DND-41 (cell line): ENCODE measurements at regions not wholly inside any gene's neighbourhood (a gene's known extent, or its start where the extent isn't known, plus 50 kb on each side); places are given as distances from the start of the nearest gene placed in this dataset.
"Not testable (repeated sequence)": the region's sequence is repeated elsewhere in the genome, so short reads cannot be mapped to it uniquely, and the experiment has no call there.

Source experiments
- ATAC-seq: fragments of 200-7000 bp; cut with Tn5 transposase; 3 replicates; pipeline ENCODE4 v1.9.1; 2021; ENCODE audit warnings: low read depth; ENCODE audit not compliant: insufficient read depth
- DNase-seq: peaks from one replicate; pipeline ENCODE4 v3.0.0-alpha.2; 2020
- H2AFZ ChIP-seq: 2 replicates; pipeline ENCODE4 v1.6.0; 2012; ENCODE audit warnings: low read depth, low read length
- H3K27ac ChIP-seq: 2 replicates; pipeline ENCODE4 v1.5.1; 2012; ENCODE audit warnings: low read length, inconsistent platforms
- H3K27me3 ChIP-seq: fragments of 200-600 bp; sonication (generic); 2 replicates; pipeline ENCODE4 v1.6.0; 2012; ENCODE audit warnings: low read length, mild to moderate bottlenecking, inconsistent platforms; ENCODE audit not compliant: insufficient read depth, poor library complexity
- H3K36me3 ChIP-seq: 2 replicates; pipeline ENCODE4 v1.5.1; 2012; ENCODE audit warnings: low read length, inconsistent platforms; ENCODE audit not compliant: insufficient read depth
- H3K4me1 ChIP-seq: 2 replicates; pipeline ENCODE4 v1.5.1; 2012; ENCODE audit warnings: mild to moderate bottlenecking, low read length; ENCODE audit not compliant: insufficient read depth
- H3K4me2 ChIP-seq: 2 replicates; pipeline ENCODE4 v1.6.0; 2012; ENCODE audit warnings: mild to moderate bottlenecking, moderate library complexity, low read length, inconsistent platforms; ENCODE audit not compliant: insufficient read depth
- H3K4me3 ChIP-seq, 2 experiments: fragments of 200-600 bp in 1 of 2; shearing (Covaris generic) in 1 of 2; 2 replicates each; pipeline ENCODE4 v1.5.1; 2012 to 2016; ENCODE audit warnings: inconsistent platforms in 2 of 2, low read length in 2 of 2, mild to moderate bottlenecking in 2 of 2, low read depth in 1 of 2, moderate library complexity in 1 of 2
- H3K79me2 ChIP-seq: 2 replicates; pipeline ENCODE4 v1.6.0; 2012; ENCODE audit warnings: low read length, inconsistent platforms; ENCODE audit not compliant: insufficient read depth
- H3K9ac ChIP-seq: 2 replicates; pipeline ENCODE4 v1.6.0; 2012; ENCODE audit warnings: low read depth, mild to moderate bottlenecking, inconsistent platforms, low read length, moderate library complexity
- H3K9me3 ChIP-seq: 2 replicates; pipeline ENCODE4 v1.5.1; 2012; ENCODE audit warnings: low read length, moderate library complexity, mild to moderate bottlenecking, inconsistent platforms; ENCODE audit not compliant: insufficient read depth, severe bottlenecking
- H4K20me1 ChIP-seq: 2 replicates; pipeline ENCODE4 v1.6.0; 2012; ENCODE audit warnings: low read length; ENCODE audit not compliant: insufficient read depth
- EZH2 ChIP-seq: IDR thresholded peaks from 3 replicates; pipeline ENCODE4 v1.6.1; 2012; ENCODE audit warnings: borderline replicate concordance, low read depth, mild to moderate bottlenecking, moderate library complexity, low read length, inconsistent platforms; ENCODE audit not compliant: severe bottlenecking
- TF ChIP-seq, protein P1 (sequence below): IDR thresholded peaks from 2 replicates; pipeline ENCODE4 v1.5.1; 2012; ENCODE audit warnings: borderline replicate concordance, low read length, moderate library complexity, mild to moderate bottlenecking; ENCODE audit not compliant: poor library complexity, severe bottlenecking; ENCODE audit errors: extremely low read depth

- ATAC-seq: no peak
Observed at GRCh38 chrX:25754399-25754798, 383.7 kb upstream of the MAGEB18 start.

GRCh38 chrX:25755194-25755593, 382.9 kb upstream of the MAGEB18 start:
- no peak for TF ChIP-seq EZH2
- TF ChIP-seq, protein P1, sequence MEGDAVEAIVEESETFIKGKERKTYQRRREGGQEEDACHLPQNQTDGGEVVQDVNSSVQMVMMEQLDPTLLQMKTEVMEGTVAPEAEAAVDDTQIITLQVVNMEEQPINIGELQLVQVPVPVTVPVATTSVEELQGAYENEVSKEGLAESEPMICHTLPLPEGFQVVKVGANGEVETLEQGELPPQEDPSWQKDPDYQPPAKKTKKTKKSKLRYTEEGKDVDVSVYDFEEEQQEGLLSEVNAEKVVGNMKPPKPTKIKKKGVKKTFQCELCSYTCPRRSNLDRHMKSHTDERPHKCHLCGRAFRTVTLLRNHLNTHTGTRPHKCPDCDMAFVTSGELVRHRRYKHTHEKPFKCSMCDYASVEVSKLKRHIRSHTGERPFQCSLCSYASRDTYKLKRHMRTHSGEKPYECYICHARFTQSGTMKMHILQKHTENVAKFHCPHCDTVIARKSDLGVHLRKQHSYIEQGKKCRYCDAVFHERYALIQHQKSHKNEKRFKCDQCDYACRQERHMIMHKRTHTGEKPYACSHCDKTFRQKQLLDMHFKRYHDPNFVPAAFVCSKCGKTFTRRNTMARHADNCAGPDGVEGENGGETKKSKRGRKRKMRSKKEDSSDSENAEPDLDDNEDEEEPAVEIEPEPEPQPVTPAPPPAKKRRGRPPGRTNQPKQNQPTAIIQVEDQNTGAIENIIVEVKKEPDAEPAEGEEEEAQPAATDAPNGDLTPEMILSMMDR: no peak
- Histone ChIP-seq H3K4me2 (no peak overlapping the region), H3K4me1 (no peaks in the 10 kb centered on the region), H3K79me2 (no peaks in the 10 kb centered on the region), H2AFZ (no peak overlapping the region), H3K9ac (no peak overlapping the region), H3K27ac (no peak overlapping the region), H4K20me1 (no peaks in the 10 kb centered on the region), H3K36me3 (no peaks in the 10 kb centered on the region), H3K9me3 (no peaks in the 10 kb centered on the region), H3K4me3 (no peak overlapping the region), H3K27me3 (no peaks in the 10 kb centered on the region)
- ATAC-seq (no peak), DNase-seq (no peak)

More at GRCh38 chrX:25754399-25754798, 383.7 kb upstream of the MAGEB18 start:
- Histone ChIP-seq H3K27ac (no peak overlapping the region), H3K79me2 (no peaks in the 10 kb centered on the region), H4K20me1 (no peaks in the 10 kb centered on the region), H3K9me3 (no peaks in the 10 kb centered on the region), H3K27me3 (no peaks in the 10 kb centered on the region), H2AFZ (no peak overlapping the region), H3K9ac (no peak overlapping the region), H3K36me3 (no peaks in the 10 kb centered on the region), H3K4me3 (no peak overlapping the region), H3K4me2 (no peak overlapping the region), H3K4me1 (no peaks in the 10 kb centered on the region)
- TF ChIP-seq, protein P1: no peak
- no peak for TF ChIP-seq EZH2
- DNase-seq: no peak

DNA sequence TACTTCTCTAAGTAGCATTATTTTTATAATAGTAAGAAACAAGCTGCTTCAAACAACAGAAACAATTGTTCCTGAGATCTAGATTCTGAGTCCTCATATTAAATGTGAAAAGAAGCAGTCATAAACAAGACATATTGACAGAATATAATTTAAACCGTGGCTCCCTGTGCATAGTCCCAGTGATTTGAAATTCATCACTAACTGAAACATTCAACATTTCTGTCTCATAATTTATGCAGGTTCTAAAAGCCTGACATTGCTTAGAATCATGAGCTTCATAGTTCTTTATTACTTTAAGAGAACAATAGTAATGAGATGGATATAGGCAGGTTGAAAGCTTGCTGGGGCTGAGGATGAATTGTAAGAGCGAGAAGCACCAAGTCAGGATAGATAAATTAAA, 375.5 kb upstream of the MAGEB18 start:
- H3K36me3 ChIP-seq: no peaks in the 10 kb centered on the region
- no peak overlapping the region for H2AFZ ChIP-seq
- TF ChIP-seq EZH2: no peak
- TF ChIP-seq, protein P1: no peak
- H3K9me3 ChIP-seq: no peaks in the 10 kb centered on the region
- H3K27ac ChIP-seq: no peak overlapping the region
- no peaks in the 10 kb centered on the region for H3K27me3 ChIP-seq
- no peak overlapping the region for H3K9ac ChIP-seq
- H3K79me2 ChIP-seq: no peaks in the 10 kb centered on the region
- no peak overlapping the region for H3K4me3 ChIP-seq
- no peaks in the 10 kb centered on the region for H3K4me1 ChIP-seq
- no peak overlapping the region for H3K4me2 ChIP-seq
- DNase-seq (no peak), ATAC-seq (no peak)
- no peaks in the 10 kb centered on the region for H4K20me1 ChIP-seq

DNA sequence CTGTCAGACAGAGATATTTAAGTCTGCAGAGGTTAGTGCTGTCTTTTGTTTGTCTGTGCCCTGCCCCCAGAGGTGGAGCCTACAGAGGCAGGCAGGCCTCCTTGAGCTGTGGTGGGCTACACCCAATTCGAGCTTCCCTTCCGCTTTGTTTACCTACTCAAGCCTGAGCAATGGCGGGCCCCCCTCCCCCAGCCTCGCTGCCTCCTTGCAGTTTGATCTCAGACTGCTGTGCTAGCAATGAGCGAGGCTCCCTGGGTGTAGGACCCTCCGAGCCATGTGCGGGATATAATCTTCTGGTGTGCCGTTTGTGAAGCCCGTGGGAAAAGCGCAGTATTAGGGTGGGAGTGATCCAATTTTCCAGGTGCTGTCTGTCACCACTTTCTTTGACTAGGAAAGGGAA, 366.3 kb upstream of the MAGEB18 start:
- H3K36me3 ChIP-seq: not testable (repeated sequence)

GRCh38 chrX:25797796-25798195, 340.3 kb upstream of the MAGEB18 start:
- H3K4me1 ChIP-seq, H3K4me2 ChIP-seq, H3K79me2 ChIP-seq, H2AFZ ChIP-seq, H3K27me3 ChIP-seq, ATAC-seq, H4K20me1 ChIP-seq, H3K36me3 ChIP-seq, H3K9ac ChIP-seq, H3K9me3 ChIP-seq, DNase-seq, H3K4me3 ChIP-seq, H3K27ac ChIP-seq: not testable (repeated sequence)

More for the DNA sequence above, 366.3 kb upstream of the MAGEB18 start:
- not testable (repeated sequence) for H2AFZ ChIP-seq, H4K20me1 ChIP-seq, H3K27me3 ChIP-seq, H3K27ac ChIP-seq, H3K4me1 ChIP-seq, H3K9ac ChIP-seq, ATAC-seq, H3K4me2 ChIP-seq, H3K4me3 ChIP-seq, H3K79me2 ChIP-seq, H3K9me3 ChIP-seq, DNase-seq
